Endodermal cell (in vitro differentiated cells): ENCODE measurements at regions not wholly inside any gene's neighbourhood (a gene's known extent, or its start where the extent isn't known, plus 50 kb on each side); places are given as distances from the start of the nearest gene placed in this dataset.

ENCODE experiments used
- DNase-seq: peaks from one replicate; pipeline ENCODE4 v3.0.0-alpha.2; 2017
- H3K27ac ChIP-seq: 2 replicates; pipeline ENCODE4 v1.5.1; 2013; ENCODE audit warnings: mild to moderate bottlenecking, low read depth, low read length, moderate library complexity
- H3K27me3 ChIP-seq: 2 replicates; pipeline ENCODE4 v1.6.1; 2013; ENCODE audit warnings: mild to moderate bottlenecking, low read length, moderate library complexity; ENCODE audit not compliant: insufficient read depth, control insufficient read depth, poor library complexity, severe bottlenecking
- H3K36me3 ChIP-seq: 2 replicates; pipeline ENCODE4 v1.7.0; 2013; ENCODE audit warnings: mild to moderate bottlenecking, low read length, moderate library complexity; ENCODE audit not compliant: control insufficient read depth, insufficient read depth
- H3K4me1 ChIP-seq: one replicate; pipeline ENCODE4 v1.7.0; 2013; ENCODE audit warnings: low read length; ENCODE audit not compliant: control insufficient read depth, insufficient read depth
- H3K4me3 ChIP-seq: 2 replicates; pipeline ENCODE4 v1.5.1; 2013; ENCODE audit warnings: mild to moderate bottlenecking, low read length, moderate library complexity
- H3K9ac ChIP-seq: 2 replicates; pipeline ENCODE4 v1.6.1; 2013; ENCODE audit warnings: mild to moderate bottlenecking, low read length, moderate library complexity; ENCODE audit not compliant: poor library complexity, severe bottlenecking; ENCODE audit errors: extremely low read depth
- H3K9me3 ChIP-seq: 2 replicates; pipeline ENCODE4 v1.6.1; 2013; ENCODE audit warnings: mild to moderate bottlenecking, low read length, moderate library complexity; ENCODE audit not compliant: control insufficient read depth
- H3K27ac Mint-ChIP-seq: 2 replicates; pipeline ENCODE4 v1.8.0; 2020; ENCODE audit warnings: mixed read lengths
- H3K27me3 Mint-ChIP-seq: 2 replicates; pipeline ENCODE4 v1.8.0; 2021; ENCODE audit warnings: mild to moderate bottlenecking, mixed read lengths; ENCODE audit not compliant: insufficient read depth
- H3K36me3 Mint-ChIP-seq: 2 replicates; pipeline ENCODE4 v1.8.0; 2020; ENCODE audit warnings: low read depth, mixed read lengths
- H3K4me1 Mint-ChIP-seq: 2 replicates; pipeline ENCODE4 v1.8.0; 2020; ENCODE audit warnings: mixed read lengths
- H3K4me3 Mint-ChIP-seq: 2 replicates; pipeline ENCODE4 v1.8.0; 2020; ENCODE audit warnings: mild to moderate bottlenecking, moderate library complexity, mixed read lengths
- H3K9me3 Mint-ChIP-seq: 2 replicates; pipeline ENCODE4 v1.8.0; 2020; ENCODE audit warnings: mild to moderate bottlenecking, mixed read lengths
- WGBS, 2 experiments: methylation state at CpG; one replicate each; pipeline versions ENCODE4 v1.1.5 to v1.1.7; 2013; ENCODE audit warnings: missing lambda C conversion rate in 2 of 2, mixed read lengths in 1 of 2; ENCODE audit not compliant: insufficient coverage in 1 of 2, insufficient read length in 1 of 2; 5-methylcytosine and 5-hydroxymethylcytosine counted together
- TF ChIP-seq, protein P1 (sequence below): fragments of 200-600 bp; sonication (generic); conservative IDR thresholded peaks from 2 replicates; pipeline ENCODE4 v1.5.0; 2021; ENCODE audit warnings: antibody characterized with exemption, mild to moderate bottlenecking

DNA sequence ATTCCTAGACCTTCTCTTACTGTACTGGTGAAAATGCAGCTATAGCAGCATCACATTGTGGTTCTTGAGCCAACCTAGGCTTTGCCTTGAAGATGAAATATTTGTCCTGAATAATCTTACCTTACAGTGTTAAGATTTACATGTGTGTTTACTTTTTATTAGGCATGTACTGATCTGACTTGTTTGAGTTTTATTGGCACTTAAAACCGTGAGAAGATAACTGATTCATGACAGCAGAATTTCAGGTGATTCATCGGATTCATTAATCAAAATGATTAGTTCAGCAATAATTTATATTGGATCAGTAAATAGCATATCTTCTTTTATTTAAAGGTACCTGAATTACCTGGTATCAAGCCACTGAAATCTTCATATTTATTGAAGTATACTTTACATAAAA lies 296.3 kb downstream of the KLF5 start:
- H3K4me3 ChIP-seq = no peak overlapping the region
- no peak overlapping the region for H3K27ac Mint-ChIP-seq
- H3K4me1 ChIP-seq = no peaks in the 10 kb centered on the region
- no peaks in the 10 kb centered on the region for H3K4me1 Mint-ChIP-seq
- no peaks in the 10 kb centered on the region for H3K36me3 ChIP-seq
- no peak overlapping the region for H3K4me3 Mint-ChIP-seq
- no peaks in the 10 kb centered on the region for H3K27me3 Mint-ChIP-seq
- no peaks in the 10 kb centered on the region for H3K9me3 ChIP-seq
- no peak overlapping the region for H3K27ac ChIP-seq
- no peak overlapping the region for H3K9ac ChIP-seq
- H3K36me3 Mint-ChIP-seq = no peaks in the 10 kb centered on the region
- TF ChIP-seq, protein P1, sequence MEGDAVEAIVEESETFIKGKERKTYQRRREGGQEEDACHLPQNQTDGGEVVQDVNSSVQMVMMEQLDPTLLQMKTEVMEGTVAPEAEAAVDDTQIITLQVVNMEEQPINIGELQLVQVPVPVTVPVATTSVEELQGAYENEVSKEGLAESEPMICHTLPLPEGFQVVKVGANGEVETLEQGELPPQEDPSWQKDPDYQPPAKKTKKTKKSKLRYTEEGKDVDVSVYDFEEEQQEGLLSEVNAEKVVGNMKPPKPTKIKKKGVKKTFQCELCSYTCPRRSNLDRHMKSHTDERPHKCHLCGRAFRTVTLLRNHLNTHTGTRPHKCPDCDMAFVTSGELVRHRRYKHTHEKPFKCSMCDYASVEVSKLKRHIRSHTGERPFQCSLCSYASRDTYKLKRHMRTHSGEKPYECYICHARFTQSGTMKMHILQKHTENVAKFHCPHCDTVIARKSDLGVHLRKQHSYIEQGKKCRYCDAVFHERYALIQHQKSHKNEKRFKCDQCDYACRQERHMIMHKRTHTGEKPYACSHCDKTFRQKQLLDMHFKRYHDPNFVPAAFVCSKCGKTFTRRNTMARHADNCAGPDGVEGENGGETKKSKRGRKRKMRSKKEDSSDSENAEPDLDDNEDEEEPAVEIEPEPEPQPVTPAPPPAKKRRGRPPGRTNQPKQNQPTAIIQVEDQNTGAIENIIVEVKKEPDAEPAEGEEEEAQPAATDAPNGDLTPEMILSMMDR = no peak
- no peaks in the 10 kb centered on the region for H3K27me3 ChIP-seq
- no peaks in the 10 kb centered on the region for H3K9me3 Mint-ChIP-seq
- WGBS, 2 experiments = 83 to 91% methylated on average over 1 to 2 of the region's 2 CpGs
- DNase-seq = no peak

DNA sequence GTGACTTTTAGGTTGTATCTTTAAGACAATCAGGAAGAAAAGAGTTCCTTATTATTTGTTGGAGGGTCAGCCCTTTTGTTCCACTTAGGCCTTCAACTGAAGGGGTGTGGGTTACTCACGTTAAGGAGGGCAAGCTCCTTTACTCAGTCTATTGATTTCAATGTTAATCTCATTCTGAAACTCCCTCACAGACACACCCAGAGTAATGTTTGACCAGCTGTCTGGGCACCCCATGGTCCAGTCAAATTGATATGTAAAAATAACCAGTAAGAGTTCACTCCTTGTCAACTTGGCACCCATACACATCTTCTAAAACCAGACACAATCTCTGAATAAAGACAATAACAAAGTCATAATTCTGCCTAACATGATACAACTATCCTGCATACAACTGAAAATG lies 292.9 kb downstream of the KLF5 start:
- Histone ChIP-seq H3K4me3 (no peak overlapping the region), H3K9me3 (no peaks in the 10 kb centered on the region), H3K36me3 (no peaks in the 10 kb centered on the region), H3K27me3 (no peaks in the 10 kb centered on the region), H3K27ac (no peak overlapping the region), H3K9ac (no peak overlapping the region), H3K4me1 (no peaks in the 10 kb centered on the region)
- Mint-ChIP-seq H3K27me3 (no peaks in the 10 kb centered on the region), H3K36me3 (no peaks in the 10 kb centered on the region), H3K27ac (no peak overlapping the region), H3K4me3 (no peak overlapping the region), H3K9me3 (no peaks in the 10 kb centered on the region), H3K4me1 (no peaks in the 10 kb centered on the region)
- TF ChIP-seq, protein P1 = no peak
- DNase-seq = no peak
- WGBS, 2 experiments = 80% methylated on average over 1 of the region's 1 CpG; no CpG with 5 or more reads in 1 of the 2 experiments

DNA sequence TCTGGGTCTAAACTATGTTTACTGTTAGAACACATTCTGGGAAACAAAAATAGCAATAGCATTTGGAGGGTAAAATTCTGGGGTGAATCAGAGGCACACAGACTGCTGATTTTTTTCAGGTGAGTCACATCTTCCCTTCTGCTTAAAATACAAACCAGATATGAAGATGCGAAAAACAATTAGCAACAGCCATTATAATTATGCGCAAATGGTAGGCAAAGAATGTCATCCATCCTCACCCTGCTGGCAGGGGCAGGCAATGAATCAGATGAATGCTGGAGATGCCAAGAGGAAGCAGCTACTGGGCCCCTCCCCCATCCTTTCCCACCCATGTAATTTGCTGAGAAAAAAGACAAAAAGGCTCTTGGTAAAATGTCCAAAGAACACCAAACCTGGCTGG lies 282.9 kb downstream of the KLF5 start:
- H3K4me1 ChIP-seq = no peaks in the 10 kb centered on the region
- TF ChIP-seq, protein P1 = peak; percentile 38
- H3K27ac Mint-ChIP-seq = no peak overlapping the region
- H3K9me3 ChIP-seq = no peaks in the 10 kb centered on the region
- H3K36me3 ChIP-seq = no peaks in the 10 kb centered on the region
- H3K4me3 Mint-ChIP-seq = no peak overlapping the region
- peak; percentile 62 for DNase-seq
- H3K36me3 Mint-ChIP-seq = no peaks in the 10 kb centered on the region
- no peak overlapping the region for H3K4me3 ChIP-seq
- H3K27me3 Mint-ChIP-seq = no peaks in the 10 kb centered on the region
- H3K4me1 Mint-ChIP-seq = peaks cover 4% of the 10 kb centered on the region
- H3K27ac ChIP-seq = no peak overlapping the region
- H3K9ac ChIP-seq = no peak overlapping the region
- no peaks in the 10 kb centered on the region for H3K9me3 Mint-ChIP-seq
- H3K27me3 ChIP-seq = no peaks in the 10 kb centered on the region
- WGBS, 2 experiments = 89 to 100% methylated on average over 1 to 2 of the region's 2 CpGs
